GM19467 (cell line): ENCODE measurements at regions not wholly inside any gene's neighbourhood (a gene's known extent, or its start where the extent isn't known, plus 50 kb on each side); places are given as distances from the start of the nearest gene placed in this dataset.

Source experiments
- ATAC-seq: cut with Tn5 transposase; IDR thresholded peaks from one replicate; pipeline ENCODE4 v1.9.1; 2021; ENCODE audit warnings: mild to moderate bottlenecking, moderate library complexity; ENCODE audit not compliant: unreplicated experiment

DNA sequence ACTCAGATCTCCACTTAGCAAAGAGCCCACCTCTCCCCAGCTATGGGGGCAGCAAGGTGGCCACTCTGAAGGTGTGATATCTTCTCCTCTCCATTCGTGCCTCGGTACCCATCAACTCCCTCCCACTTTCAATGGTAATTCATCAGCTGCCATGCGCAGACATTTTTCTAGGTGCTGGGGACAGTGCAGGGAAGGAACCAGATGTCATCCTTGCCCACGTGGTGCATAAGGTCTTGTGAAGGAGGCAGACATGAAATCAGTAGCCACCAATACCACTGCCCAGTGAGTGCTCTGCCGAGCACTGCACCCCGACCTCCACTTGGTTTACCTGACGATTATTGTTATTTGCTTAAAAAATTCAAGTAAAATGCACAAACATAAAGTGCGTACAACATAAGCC, 76.3 kb upstream of the CSF3R start:
- no peak for ATAC-seq

GRCh38 chr1:36557041-36558000, 74.6 kb upstream of the CSF3R start:
- ATAC-seq, result no peak

GRCh38 chr1:36555041-36555440, 72.3 kb upstream of the CSF3R start:
- ATAC-seq, result no peak

GRCh38 chr1:36554323-36554628, 71.6 kb upstream of the CSF3R start:
- no peak for ATAC-seq

DNA sequence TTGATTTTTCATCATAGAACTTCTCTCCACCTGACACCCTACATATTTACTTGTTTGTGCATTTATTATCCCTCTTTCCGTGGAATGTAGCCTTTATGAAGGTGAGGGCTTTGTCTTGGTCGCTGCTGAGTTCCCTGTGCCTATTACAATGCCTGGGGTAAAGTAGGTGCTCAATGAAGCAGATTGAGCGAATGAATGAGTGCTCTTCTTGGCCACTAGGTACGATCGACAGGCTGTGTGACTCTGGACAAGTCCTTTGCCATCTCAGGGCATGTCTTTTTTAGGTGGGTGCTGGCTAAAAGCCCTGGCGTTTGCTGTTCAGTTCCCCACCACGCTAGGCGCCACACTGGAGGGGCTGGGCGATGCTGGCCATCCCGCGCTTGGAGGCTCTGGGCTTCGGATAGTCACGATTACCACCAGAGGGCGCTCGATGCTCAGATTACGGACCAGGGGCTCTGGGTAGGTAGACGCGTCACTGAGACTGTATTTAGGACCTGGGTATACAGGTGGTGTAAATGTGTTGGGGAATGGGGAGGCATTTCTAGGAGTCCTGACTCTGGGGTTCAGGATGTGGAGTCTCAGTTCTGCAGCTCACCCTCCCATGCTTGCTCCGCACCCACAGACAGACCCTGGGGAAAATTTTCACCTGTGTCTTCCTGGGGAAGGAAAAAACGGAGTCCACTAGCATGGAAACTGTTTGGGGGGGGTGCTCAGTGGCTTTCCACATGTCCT, 71.0 kb upstream of the CSF3R start:
- no peak for ATAC-seq

DNA sequence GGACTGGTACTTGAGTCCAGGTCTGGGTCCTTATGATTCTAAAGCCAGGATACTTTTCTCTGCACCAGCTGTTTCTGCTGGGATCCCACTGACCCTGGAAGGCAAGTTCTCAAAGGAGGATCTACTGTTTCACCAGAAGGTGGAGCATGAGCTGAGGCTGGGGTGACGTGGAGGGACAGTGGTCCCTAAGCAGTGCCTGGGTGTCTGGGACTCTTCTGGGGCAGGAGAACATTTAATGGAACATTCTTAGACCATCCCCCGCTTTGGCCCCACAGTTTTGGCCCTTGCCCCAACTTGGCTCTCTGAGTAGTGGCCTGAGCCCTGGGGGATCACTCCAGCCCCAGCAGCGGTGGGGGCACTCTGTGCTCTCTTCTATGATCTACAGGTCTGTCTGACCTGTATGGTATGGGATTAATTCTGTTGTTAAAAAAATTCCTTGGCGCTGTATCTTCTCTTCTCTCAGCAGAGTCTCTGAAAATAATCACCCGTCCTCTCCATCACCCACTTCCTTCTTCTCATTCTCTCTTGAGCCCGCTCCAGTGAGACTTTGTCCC, 60.3 kb upstream of the CSF3R start:
- no peak for ATAC-seq

- ATAC-seq, result no peak
Observed at GRCh38 chr1:36542024-36542961, 59.6 kb upstream of the CSF3R start.

DNA sequence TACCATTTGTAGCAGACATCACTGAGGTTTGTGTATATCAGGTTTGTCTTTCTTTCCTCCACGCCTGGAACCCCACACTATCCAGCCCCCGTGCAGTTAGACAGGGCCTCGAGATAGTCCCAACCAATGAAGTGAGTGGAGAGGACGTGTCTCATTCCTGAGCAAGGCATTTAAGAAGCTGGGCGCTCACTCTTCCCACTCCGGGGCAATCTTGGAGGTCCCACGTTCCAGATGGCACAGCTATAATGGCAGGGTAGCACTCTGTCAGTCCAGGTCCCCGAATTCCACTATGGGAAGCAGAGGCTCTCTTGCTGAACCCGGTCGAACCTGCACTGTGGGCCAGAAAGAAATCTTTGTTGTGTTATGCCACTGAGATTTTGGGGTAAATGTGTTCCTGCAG, 57.3 kb upstream of the CSF3R start:
- ATAC-seq, result no peak

- no peak for ATAC-seq
Observed at GRCh38 chr1:36539526-36539925, 56.8 kb upstream of the CSF3R start.

- ATAC-seq, result no peak
Observed at GRCh38 chr1:36537991-36538390, 55.3 kb upstream of the CSF3R start.

DNA sequence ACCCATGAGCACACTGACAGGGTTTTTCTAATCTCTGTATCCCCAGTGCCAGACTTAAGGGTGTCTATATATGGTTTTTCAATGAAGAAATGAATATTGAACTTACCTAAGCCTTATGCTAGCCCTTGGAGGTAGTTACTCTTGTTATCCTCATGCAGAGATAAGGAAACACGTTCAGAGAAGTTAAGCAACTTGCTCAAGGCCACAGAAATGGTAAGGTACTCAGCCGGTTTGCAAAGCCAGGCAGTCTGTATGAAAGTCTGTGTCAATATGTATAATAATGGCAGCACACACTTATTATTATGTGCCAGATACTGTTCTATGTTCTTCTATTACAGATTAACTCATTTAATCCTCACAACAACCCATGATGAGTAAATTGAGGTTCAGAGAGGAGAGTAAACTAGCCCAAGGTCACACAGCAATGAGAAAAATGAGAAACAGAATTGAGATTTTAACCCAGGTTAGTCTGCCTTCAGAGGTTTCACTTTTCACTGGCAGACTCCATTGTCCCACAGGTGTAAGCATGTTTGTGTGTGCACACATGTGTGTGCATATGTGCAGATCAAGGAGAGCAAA, 54.6 kb upstream of the CSF3R start:
- ATAC-seq, result no peak

DNA sequence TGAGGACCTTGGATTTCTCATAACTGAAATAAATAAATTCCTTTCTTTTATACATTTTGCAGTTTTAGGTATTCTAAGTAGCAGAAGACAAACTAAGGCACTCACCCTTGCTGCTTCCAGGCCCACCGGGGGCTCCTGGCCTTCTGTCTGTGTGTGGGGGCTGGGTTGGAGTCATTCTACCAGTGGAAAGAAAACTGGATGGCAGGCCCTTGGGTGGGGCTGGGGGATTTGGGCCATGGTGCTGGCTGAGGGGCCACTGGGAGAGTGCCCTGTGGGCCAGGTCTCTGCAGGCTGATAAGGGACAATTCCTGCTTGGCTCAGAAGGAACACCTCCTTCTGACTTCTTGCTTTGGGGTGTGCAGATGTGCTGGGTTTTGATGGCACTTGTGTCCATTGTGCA, 54.0 kb upstream of the CSF3R start:
- ATAC-seq, result no peak

DNA sequence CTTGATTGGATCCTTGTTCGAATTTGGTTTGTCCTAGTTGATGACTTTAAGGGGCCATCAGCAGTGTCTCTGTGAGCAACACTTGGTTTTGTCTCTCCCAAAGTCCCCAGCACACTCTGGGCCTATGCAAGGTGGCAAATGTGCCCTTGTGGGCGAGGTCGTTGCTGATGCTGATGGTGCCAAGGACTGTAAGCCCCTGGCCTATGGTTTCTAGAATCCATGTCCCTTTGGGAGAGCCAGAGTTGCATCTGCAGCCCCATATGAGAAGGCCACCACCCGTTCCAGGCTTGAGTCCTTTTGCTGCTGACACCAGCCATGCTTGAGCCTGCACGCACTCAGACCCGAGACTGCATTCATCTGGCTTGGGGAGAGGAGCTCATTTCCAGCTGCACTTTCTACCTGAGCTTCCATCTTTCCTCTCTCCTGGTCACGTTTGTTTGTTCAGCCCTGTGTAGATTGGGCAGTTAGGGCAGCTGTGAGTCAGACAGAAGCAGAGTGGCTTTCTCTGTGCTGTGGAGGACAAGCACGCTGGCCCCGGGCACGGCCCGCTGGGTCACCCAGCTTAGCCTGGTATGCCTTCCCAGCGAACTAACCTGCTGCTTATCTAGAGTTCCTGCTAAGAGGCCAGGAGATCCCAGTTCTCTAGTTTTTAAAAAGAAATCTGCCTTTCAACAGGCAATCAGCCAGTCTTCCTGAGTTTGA, 52.1 kb upstream of the CSF3R start:
- ATAC-seq, result no peak

- no peak for ATAC-seq
Observed at GRCh38 chr1:36533897-36534296, 51.2 kb upstream of the CSF3R start.

- ATAC-seq, result no peak
Observed at GRCh38 chr1:36532810-36533401, 50.2 kb upstream of the CSF3R start.
